Stimulated activated CD8-positive, alpha-beta memory T cell treated with anti-CD3 and anti-CD28 coated beads, Interleukin-7, amount 100 ng/mL, for 1 hour (primary cell): ENCODE measurements at regions not wholly inside any gene's neighbourhood (a gene's known extent, or its start where the extent isn't known, plus 50 kb on each side); places are given as distances from the start of the nearest gene placed in this dataset.

ENCODE experiments used
- DNase-seq, 2 donors: peaks; one replicate each; pipeline ENCODE4 v3.0.0-alpha.2; 2020; ENCODE audit warnings: low read depth in 2 of 2

DNA sequence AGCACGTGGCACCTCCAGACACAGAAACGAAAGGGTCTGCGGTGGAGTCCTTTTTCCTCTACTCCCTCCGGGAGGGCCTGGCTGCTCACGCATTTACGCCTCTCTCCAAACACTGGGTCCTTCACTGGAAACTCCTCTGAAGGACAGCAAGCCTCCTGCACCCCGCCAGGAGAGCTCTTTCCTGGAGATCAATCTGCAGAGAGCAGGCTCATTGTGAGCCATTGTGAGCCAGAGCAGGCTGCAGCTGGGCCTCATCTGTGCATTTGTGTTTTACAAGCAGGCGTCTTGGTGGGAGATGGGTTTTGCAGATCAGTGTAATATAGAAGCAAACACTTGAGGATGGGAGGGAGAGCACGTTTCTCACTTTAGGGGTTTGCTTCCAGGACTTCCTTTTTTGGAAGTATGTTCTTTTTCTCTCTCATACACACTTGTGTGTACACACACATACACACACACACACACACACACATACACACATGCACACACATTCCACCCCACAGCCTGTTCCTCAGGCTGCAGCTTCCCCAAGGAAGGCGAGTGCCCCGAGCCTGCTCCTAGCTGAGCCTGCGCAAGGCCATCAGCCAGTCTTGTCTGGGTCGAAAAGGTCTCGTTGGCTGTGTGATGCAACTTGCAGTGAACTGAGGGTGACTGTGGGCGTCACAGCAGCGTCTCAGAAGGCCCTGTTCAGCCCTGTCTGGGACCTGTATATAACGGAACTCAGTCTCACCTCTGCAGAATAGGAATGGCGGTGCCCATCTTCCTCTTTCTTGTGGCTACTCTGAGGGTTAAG lies 163.5 kb downstream of the GLI2 start:
- no peak for DNase-seq

DNA sequence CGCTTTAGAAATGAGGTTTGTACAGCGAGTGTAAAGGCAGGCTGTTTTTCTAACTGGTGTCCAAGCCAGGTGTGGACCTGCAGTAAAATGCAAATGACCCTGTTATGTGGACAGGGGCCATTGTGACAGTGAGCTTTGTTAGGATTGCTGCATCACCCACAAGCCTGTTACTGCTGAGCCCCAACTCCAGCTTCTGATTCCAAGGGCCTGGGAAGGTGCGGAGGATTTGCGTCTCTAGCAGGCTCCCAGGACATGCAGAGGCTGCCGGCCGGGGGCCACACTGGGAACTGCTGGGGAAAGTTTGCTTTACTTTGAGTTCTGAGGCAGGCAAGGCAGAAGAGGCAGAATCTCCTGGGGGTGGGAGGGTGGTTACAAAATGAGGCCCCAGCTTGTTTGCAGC lies 164.1 kb downstream of the GLI2 start:
- no peak for DNase-seq

DNA sequence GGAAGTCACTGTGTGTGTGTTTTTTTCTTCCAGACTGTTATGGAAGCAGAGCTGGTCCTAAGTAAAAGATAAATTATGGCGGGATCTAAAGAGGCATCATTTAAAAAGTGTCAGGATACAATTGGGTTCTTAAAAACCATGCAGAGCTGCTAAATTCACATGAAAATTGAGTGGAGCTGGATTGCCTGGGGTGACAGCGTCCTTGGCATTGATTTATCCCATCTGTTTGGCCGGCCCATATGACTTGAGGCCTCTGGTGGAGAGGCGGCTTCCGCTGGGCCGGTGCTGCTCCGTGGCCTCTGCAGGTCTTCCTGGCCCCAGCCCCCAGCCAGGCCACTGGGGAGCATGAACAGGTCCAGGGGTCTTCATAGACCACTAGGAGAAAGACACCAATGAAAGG lies 165.5 kb downstream of the GLI2 start:
- DNase-seq, result no peak

DNA sequence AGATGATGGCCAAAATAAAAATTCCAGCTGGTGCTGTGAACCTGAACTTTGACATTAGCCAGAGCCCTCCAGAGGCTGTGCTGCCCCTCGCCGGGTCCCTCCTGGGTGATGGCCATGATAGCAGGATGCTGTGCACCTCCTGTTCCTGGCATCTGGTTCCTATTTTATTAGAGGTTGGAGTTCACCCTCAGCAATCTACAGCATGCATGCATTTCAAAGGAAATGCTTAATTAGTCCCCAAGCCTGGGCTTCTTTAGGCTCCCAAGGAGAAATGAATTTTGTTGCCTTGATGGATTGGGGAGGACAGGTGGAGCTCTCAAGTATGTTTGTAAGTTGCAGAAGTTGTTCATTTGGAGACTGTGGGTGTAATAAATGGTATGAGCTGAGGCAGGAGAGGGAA lies 166.9 kb downstream of the GLI2 start:
- DNase-seq, result no peak

DNA sequence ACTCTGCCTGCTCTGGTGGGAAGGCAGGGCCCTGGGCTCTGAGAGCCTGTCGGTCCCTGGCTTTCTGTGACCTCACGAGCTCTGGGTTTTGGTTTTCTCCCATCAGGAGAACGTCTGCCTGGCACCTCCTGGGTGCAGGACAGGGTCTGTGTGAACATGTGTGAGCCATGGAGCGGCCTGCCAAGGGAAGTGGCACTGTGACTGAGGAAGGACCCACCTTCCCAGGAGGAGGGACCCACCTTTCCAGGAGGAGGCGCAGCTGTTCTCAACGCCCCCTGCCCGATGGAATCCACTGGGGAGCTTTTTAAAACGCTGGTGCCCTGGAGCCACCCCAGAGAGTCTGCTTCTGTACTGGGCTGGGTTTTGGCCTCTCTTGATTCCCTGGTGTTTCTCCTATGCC lies 168.7 kb downstream of the GLI2 start:
- no peak for DNase-seq

DNA sequence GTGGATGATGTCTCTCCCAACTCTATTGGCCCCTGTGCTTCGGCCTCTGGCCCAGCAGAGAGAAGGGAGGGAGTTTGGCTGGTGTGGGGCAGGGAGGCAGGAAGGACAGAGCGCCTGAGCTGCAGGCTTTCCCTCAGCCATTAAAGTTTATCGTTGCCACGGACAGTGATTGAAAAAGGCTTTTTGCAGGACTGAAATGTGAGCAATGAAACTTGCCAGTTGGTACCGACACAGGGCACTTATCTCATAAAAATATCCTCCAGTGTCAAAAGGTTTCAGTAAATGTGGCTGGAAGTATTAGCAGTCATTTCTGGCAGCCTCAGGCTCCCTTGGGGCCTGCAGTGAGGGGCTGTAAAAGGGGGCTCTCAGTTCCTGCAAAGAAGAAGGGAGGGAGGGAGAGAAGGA lies 169.2 kb downstream of the GLI2 start:
- no peak for DNase-seq

DNA sequence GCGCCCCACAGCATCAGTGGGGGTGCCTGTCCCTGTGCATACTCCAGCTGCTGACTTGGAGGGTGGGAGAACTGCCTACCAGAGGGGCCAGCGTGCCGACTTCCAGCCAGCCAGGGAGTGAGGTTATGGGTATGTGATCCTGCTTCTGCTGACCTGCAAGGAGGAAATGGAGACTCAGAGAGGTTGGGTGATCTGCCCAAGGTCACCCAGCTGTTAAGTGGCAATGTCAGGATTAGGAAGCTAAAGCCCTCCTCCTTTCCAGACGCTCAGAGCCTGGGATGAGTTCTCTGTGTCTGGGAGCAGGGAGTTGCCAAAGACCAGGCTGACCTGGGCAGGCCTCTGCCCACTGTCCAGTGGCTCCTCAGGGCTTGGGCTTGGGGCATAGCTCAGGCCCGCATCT lies 169.6 kb downstream of the GLI2 start:
- DNase-seq, result no peak

DNA sequence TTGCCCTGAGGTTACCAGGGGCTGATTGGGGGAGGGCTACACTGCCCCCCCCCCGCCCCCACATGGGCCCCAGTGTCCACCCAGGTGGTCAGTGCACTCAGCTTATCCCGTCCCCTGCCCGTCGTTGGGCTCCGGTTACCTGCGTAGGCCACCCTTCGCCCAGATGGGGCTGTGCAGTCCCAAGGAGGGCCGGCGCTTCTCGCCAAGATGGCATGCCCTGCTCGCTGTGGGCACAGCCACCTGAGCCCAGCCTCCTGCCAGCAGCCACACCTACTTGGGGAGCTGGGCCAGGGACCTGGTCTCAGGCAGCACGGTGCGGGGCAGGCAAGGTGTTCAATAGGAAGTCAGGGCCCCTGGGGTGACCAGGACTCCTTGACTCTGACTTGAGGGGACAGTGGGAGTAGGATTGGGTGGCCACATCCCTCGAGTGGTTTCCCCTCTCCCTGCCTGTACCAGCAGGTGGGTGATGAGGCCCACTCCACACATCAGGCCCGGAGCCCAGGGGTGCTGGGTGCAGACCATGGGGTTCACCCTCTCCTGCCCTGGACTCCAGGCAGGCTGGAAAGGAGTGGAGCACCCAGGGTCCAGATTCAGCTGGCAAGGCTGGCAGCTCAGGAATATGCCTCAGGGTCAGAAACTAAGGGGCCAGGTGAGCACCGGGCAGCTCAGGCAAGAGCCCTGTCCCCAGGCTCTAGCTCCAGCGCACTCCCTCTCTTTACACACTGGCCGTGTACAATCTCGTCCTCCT lies 170.3 kb downstream of the GLI2 start:
- DNase-seq, result no peak

DNA sequence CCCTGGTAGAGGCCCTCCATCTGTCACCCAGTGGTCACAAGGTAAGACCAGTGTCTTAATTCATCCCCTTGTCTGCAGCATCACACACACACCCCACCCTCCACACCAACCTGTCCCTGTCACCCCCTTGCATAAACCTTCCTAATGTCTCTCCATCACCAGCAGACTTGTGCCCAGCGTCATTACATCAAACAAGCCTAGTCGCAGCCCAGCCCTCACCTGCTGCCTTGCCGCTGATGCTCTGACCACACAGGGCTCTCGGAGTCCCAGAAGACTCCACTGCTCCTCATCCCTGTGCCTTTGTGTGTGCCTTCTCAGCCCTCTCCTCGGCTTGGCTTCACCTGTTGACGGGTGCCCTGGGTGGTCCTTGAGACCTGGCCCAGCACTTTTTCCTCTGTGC lies 171.2 kb downstream of the GLI2 start:
- DNase-seq, result no peak

DNA sequence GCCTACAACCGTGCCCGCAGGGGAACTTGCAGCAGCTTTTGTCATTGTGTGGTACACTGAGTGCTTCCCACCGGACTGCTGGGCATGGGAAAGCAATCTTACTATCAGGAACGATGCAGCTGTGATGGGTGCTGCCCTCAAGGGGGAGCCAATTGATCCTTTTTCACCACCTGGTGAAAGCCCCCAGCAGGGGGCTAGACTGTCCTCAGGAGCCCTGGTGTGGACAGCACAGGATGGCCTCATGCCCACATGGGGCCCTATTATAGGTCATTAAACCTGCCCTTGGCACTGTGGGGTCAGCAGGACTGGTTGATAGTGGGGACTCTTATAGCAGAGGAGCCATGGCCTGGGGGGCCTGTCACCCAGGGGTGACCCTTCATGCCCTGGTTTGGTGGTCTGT lies 172.2 kb downstream of the GLI2 start:
- no peak for DNase-seq

DNA sequence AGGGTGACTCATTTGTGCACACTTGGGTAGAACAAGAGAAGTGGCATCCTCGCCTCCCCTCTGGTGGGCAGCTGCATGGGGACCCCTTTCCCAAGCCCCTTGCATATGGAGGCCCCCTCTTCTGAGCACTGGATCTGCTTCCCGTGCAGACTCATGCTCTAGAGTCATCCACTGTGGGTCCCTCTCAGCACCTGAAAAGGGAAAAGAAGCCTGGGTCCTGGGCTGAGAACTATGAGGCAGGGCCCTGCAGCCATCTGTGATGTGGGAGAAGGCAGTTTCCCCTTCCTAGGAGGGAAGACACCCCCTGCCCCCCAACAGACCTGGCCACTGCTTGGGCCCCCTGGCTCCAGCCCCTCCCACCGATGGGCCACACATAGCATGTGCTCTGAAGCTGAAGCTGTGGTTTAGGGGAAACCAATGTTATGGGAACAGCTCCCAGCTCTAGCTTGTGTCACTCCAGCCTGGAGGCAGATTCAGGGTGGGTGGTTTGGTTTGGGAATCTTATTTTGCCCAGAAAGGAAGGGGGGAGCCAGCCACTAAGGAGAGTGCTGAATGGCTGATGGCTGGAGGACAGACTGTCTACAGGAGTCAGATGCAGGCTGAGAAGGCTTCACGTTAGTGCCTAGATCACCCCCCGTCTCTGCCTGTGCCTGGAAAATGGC lies 172.8 kb downstream of the GLI2 start:
- DNase-seq, result no peak

DNA sequence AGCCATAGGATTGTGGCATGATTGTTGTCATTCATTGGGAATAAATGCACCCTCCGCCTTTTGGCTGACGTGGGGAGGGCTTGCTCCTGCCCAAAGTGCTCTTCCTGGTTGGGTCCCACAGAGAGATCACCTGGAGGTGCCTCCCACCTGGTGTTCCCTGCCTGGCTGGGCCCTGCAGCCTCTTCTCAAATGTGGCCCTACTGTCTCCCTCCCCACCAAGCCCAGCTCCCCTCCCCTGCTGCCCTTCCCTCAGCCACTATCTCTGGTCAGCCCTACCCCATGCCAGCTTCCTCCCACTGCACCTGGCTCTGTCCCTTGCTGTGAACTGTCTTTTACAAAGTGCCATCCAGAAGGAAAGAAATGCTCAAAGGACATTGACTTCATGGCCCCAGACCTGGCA lies 173.4 kb downstream of the GLI2 start:
- no peak for DNase-seq

DNA sequence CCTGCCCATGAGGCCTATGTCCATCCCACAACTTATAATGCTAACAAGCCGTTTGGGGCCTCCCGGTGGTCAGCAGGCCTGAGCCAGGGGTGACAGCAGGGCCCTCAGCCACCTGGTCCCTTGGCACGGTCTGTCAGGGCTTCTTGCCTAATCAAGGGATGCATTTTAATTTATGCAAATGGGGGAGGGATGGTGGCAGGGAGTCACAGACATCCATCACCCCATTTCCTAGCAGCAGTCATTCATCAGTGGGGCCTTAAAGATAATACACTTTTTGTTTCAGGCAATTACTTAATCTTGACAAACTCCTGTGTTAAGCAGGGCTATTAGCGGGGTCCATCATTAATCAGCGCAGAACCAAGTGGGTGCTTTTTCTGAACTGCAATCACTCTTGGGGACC lies 174.5 kb downstream of the GLI2 start:
- DNase-seq, result no peak

DNA sequence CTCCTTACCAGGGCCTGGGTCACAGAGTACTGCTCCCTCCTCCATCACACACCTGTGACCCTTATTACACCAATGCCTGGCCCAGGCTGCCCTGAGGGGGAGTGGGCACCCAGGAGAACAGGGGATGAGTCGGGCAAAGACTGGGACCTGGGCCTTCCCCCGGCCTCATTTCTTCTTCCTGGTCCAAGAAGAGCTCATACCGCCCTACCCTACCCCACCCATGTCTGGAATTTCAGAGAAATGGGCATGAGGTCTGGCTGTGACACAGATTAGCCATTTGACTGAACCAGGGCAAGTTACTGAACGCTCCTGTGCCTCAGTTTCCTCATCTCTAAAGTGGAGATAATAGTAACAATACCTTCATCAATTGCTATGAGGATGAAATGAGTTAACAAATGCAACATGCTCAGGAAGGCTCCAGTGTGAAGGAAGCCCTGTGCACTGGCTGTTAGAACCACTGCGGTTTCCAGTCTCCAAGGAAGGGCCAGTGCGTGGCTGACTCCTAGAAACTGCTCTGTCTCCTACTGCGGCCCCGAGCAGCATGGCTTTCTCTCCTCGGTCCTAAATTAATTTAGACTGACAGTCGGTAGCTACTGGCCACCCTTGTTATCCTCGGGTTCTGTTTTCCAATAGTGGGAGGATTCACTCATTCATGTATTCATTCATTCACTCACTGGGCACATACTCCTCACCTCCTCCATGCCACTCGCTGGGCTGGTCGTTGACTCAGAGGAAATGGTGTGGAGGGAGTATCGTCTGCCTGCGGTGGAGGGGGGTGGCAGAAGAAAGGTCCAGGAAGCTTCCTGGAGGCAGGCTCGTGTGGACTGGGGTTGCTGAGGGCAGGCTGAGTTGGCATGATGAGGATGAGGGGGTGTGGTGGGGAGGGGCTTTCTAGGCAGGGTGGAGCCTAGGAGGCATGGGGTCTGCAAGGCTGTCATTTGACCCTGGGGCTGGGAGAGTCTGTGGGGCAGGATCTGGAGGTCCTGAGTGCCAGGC lies 175.6 kb downstream of the GLI2 start:
- DNase-seq, result no peak

DNA sequence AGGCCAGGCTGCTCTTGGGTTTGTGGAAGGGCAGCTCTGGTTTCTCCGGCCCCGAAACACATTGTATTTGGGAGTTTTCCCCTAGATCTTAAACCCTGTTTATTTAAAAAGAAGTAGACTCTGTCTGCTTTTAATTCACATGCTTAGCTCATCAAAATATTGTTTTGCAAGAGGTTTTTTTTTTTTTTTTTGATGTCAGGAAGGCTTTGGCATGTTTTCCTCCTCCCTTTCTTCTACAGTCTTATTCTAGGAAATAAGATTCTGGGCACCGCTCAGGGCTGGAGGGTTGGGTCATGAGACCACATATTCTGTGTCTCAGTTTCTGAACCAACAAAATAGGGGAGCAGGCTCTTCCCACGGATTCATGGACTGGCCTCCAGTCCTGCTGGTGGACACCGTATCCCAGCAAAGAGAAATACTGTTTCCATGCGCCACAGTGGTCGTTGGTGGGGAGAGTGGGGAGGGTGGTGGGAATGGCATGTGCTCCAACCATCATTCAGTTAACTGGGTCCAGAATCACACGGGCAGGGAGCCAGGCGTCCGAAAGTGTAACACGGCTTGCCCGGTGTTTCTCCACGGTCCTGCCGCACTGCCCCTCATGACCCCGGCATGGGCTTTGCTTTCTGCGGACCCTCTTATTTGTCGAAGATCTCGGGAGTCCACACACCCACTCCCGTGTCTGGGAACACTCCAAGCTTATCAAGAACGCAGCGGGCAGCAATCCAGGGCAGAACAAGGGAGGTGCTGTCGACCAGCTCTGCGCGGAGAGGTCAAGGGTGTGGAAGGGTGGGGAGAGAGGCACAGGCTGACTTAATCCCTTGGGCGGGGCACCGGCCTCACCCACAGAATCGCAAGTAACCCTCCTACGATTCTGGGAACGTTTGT lies 176.7 kb downstream of the GLI2 start:
- DNase-seq, result no peak

DNA sequence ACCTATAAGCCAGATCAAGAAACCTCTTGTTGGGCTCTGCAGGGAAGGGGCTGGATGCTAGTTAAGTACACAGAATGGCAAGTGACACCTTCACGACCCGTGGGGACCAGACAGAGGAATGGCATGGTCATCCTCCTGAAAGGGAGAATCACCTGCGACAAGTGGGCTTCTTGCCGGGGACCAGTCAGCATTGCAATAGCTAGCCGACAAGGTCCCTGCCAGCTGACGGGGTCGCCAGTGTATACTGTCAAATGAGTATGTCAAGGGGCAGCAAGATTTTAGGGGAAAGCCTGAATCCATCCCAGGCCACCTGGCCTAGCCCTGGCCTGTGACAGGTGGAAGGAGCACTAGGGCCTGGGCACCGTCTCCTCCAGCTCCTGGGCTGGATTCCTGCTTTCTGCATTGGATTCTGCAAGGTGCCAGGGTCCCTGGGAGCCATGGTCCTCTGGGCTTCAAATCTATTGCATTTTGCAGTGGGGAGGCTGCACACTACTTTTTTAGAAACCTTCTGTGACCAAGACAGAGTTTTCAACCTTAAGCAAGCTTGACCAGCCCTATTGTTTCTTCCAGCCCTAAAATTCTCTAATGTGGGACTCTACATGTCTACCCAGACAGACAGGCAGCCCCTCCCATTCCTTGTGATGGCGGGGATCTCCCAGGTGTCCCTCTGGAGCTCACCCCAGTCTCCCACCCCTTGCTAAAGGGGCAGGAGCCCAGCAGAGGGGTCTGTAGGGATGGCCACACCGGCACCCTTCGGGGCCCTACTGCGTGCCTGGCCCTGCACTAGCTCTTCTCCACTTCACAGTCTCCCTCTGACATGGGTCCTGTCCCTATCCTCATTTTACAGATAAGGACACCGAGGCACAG lies 178.5 kb downstream of the GLI2 start:
- DNase-seq, result no peak

DNA sequence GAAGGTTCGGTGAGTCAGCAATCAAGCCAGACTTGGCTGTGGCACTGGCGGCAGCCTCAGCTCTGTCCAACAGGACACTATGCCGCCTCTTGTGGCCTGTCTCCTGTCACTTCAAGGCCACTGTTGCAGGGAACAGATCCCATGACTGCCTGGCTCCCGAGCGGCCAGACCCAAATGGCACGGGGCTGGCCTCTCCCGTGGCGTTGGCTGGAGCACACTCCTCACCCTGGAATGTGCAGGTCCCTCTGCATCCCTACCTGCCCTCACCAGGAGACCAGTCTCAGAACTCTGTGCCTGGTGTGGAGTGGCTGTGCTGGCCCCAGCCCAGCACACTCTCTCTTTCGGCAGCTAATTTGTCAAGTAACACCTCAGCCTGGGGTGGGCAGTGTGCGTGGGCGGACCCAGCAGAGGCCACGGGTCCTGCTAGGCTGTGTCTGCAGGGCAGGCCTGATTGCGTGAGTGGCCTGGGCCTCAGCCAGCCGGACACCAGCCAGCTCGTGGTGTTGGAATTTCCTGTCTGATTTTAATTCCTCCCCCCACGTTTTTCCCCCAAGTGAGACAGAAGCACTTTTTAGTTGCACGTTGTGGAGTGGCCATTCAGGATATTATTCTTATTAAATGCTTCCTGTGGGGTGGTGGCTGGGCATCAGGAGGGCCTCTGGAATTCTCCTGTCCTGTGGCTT lies 179.3 kb downstream of the GLI2 start:
- no peak for DNase-seq

DNA sequence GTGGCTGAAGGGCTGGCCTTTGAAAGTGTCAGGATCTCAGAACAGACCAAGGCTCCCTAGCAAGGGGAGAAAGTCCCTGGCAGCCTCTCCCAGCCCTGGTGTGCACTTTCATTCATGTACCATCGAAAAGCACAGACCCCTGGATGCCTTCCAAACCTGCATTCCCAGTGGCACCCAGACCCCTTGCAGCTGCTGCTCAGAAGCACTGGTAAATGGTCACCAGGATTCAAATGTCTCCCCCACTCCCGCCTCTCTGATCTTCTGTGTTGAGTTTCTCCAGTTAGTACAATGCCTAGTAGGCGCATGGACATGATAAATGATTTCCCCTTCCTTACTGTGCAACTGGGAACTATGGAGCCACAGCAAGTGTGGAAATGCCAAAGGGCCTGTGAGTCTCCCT lies 180.0 kb downstream of the GLI2 start:
- no peak for DNase-seq

DNA sequence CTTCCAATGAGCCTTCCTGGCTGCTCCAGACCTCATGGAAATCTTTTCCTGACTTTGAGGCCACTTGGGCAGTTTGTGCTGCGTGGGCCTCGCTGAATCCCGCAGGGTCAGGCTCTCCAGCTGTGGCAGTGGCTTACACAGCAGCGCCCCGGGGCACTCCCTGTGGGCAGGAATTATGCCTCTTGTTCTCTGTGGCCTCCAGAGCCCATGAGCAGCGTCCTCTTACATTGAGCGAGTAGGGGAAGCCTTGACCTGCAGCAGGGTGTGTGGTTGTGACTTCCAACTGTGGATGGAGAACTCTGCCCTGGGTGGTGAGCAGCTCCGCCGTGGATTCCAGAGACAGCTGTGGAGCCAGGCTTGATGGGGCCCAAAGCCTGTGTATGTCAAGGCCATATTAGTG lies 180.8 kb downstream of the GLI2 start:
- DNase-seq, result no peak
